Tibial nerve (tissue), 4 donors: ENCODE measurements at regions not wholly inside any gene's neighbourhood (a gene's known extent, or its start where the extent isn't known, plus 50 kb on each side); places are given as distances from the start of the nearest gene placed in this dataset.

Experiments used
- DNase-seq, 2 donors: peaks; one replicate each; pipeline ENCODE4 v3.0.0-alpha.2; 2019; ENCODE audit warnings: low spot score in 2 of 2
- H3K27ac ChIP-seq, 4 donors: fragments of 200-600 bp; sonication (generic) in 3 of 4; one replicate each; pipeline ENCODE4 v1.5.1; 2017 to 2019; ENCODE audit warnings: mild to moderate bottlenecking in 1 of 4
- H3K27me3 ChIP-seq, 2 donors: fragments of 200-600 bp; sonication (generic) in 1 of 2; one replicate each; pipeline versions ENCODE4 v1.5.1 to v1.6.0; 2017 to 2019
- H3K36me3 ChIP-seq, 3 donors: fragments of 200-600 bp; sonication (generic); one replicate each; pipeline ENCODE4 v1.5.1; 2018 to 2019
- H3K4me1 ChIP-seq, 4 donors: fragments of 200-600 bp; sonication (generic) in 3 of 4; one replicate each; pipeline ENCODE4 v1.5.1; 2017 to 2019
- H3K4me3 ChIP-seq, 4 donors: fragments of 200-600 bp; sonication (generic) in 3 of 4; one replicate each; pipeline ENCODE4 v1.5.1; 2017 to 2019; ENCODE audit warnings: mild to moderate bottlenecking in 1 of 4, moderate library complexity in 1 of 4
- H3K9me3 ChIP-seq, 4 donors: fragments of 200-600 bp; sonication (generic) in 3 of 4; one replicate each; pipeline ENCODE4 v1.5.1; 2017 to 2019
- CTCF ChIP-seq, 5 experiments: fragments of 200-600 bp in 3 of 5; fragments of 450-650 bp in 2 of 5; sonication (generic) in 3 of 5; IDR thresholded peaks; one replicate each; pipeline ENCODE4 v1.5.1; 2016 to 2019; ENCODE audit warnings: antibody characterized with exemption in 5 of 5, mild to moderate bottlenecking in 3 of 5, moderate library complexity in 2 of 5
- EP300 ChIP-seq, 2 donors: sonication (generic); formaldehyde crosslinking; IDR thresholded peaks; one replicate each; pipeline ENCODE4 v1.6.1; 2017; ENCODE audit warnings: antibody characterized with exemption in 2 of 2, mild to moderate bottlenecking in 1 of 2
- POLR2A ChIP-seq, 2 donors: fragments of 450-650 bp; IDR thresholded peaks; one replicate each; pipeline ENCODE4 v1.6.1; 2017; ENCODE audit warnings: antibody characterized with exemption in 2 of 2, mild to moderate bottlenecking in 2 of 2, moderate library complexity in 2 of 2
- WGBS, 2 donors: methylation state at CpG; one replicate each; pipeline ENCODE4 v1.1.5; 2018; 5-methylcytosine and 5-hydroxymethylcytosine counted together

GRCh38 chr17:83180264-83180995 is 101.0 kb downstream of the METRNL start:
- no peaks in the 10 kb centered on the region for H3K27me3 ChIP-seq
- no peak overlapping the region for H3K27ac ChIP-seq
- H3K4me3 ChIP-seq: no peak overlapping the region
- peak; percentile 3 to 10 for DNase-seq
- H3K36me3 ChIP-seq: no peaks in the 10 kb centered on the region
- peaks cover 0 to 18% (median 2%) of the 10 kb centered on the region in 4 donors for H3K4me1 ChIP-seq
- 91 to 93% methylated on average over 25 of the region's 25 CpGs for WGBS, 2 donors
- no peak for TF ChIP-seq EP300 (IDR thresholded peaks at IDR 0.05)
- TF ChIP-seq POLR2A (IDR thresholded peaks at IDR 0.05): no peak
- TF ChIP-seq CTCF (IDR thresholded peaks at IDR 0.05): no peak
- no peaks in the 10 kb centered on the region for H3K9me3 ChIP-seq

- peaks cover 0 to 20% (median 2%) of the 10 kb centered on the region in 4 donors for H3K4me1 ChIP-seq
- H3K9me3 ChIP-seq: no peaks in the 10 kb centered on the region
- peak in 1 of 2 donors; percentile 4 for DNase-seq
- no peaks in the 10 kb centered on the region for H3K27me3 ChIP-seq
- no peaks in the 10 kb centered on the region for H3K36me3 ChIP-seq
- no peak overlapping the region for H3K27ac ChIP-seq
- H3K4me3 ChIP-seq: no peak overlapping the region
- 93 to 100% methylated on average over 1 to 2 of the region's 2 CpGs for WGBS, 2 donors
- no peak for TF ChIP-seq POLR2A (IDR thresholded peaks at IDR 0.05)
- no peak for TF ChIP-seq CTCF (IDR thresholded peaks at IDR 0.05)
- TF ChIP-seq EP300 (IDR thresholded peaks at IDR 0.05): no peak
Observed at GRCh38 chr17:83180996-83181481, 101.6 kb downstream of the METRNL start.

- WGBS, 2 donors: 82 to 96% methylated on average over 6 to 11 of the region's 13 CpGs
- H3K4me1 ChIP-seq: peaks cover 0 to 28% (median 2%) of the 10 kb centered on the region in 4 donors
- H3K9me3 ChIP-seq: no peaks in the 10 kb centered on the region
- peak; percentile 3 for DNase-seq
- H3K27ac ChIP-seq: peak overlapping the region in 1 of 4 donors; percentile 48
- TF ChIP-seq CTCF (IDR thresholded peaks at IDR 0.05): no peak
- no peak for TF ChIP-seq EP300 (IDR thresholded peaks at IDR 0.05)
- no peak for TF ChIP-seq POLR2A (IDR thresholded peaks at IDR 0.05)
- no peaks in the 10 kb centered on the region for H3K36me3 ChIP-seq
- H3K27me3 ChIP-seq: no peaks in the 10 kb centered on the region
- H3K4me3 ChIP-seq: no peak overlapping the region
Observed at GRCh38 chr17:83181991-83182619, 102.7 kb downstream of the METRNL start.

GRCh38 chr17:83182620-83183101 is 103.3 kb downstream of the METRNL start:
- Histone ChIP-seq H3K4me1 (peaks cover 0 to 28% (median 2%) of the 10 kb centered on the region in 4 donors), H3K36me3 (no peaks in the 10 kb centered on the region), H3K4me3 (no peak overlapping the region), H3K9me3 (peaks cover 0 to under 1% (median 0%) of the 10 kb centered on the region in 4 donors), H3K27me3 (no peaks in the 10 kb centered on the region), H3K27ac (peak overlapping the region in 1 of 4 donors; percentile 48)
- peak; percentile 7 to 76 for DNase-seq
- WGBS, 2 donors: 69 to 74% methylated on average over 13 to 14 of the region's 14 CpGs
- peak in 1 of 2 donors; percentile 54 for TF ChIP-seq EP300 (IDR thresholded peaks at IDR 0.05)
- no peak for TF ChIP-seq CTCF (IDR thresholded peaks at IDR 0.05)
